SK-N-SH (cell line): ENCODE measurements at regions not wholly inside any gene's neighbourhood (a gene's known extent, or its start where the extent isn't known, plus 50 kb on each side); places are given as distances from the start of the nearest gene placed in this dataset.

Experiments
- CTCF ChIA-PET: fragments of 300-600, 350-600 bp; formaldehyde crosslinking; extraction: SDS; loops from one replicate; lab custom pipeline; 2021; lab: Yijun Ruan, JAX
- POLR2A ChIA-PET: fragments of 350-600 bp; sonication (Branson Sonifier 250); formaldehyde crosslinking; extraction: SDS; loops from one replicate; lab custom pipeline; 2020; ENCODE audit warnings: antibody characterized with exemption, inconsistent platforms; lab: Yijun Ruan, JAX
- DNase-seq: peaks from one replicate; pipeline ENCODE4 v3.0.0; 2012
- H2AFZ ChIP-seq: fragments of 200-600 bp; sonication (generic); 2 replicates; pipeline ENCODE4 v1.8.1; 2016; ENCODE audit warnings: antibody characterized with exemption, mild to moderate bottlenecking, low read depth
- H3F3A ChIP-seq: fragments of 200-600 bp; sonication (generic); replicated peaks from 2 replicates; pipeline ENCODE3; 2016; ENCODE audit warnings: antibody characterized with exemption, mild to moderate bottlenecking; ENCODE audit not compliant: insufficient read depth
- H3K27ac ChIP-seq, 2 experiments: fragments of 200-500 bp in 1 of 2; fragments of 200-600 bp in 1 of 2; sonication (Bioruptor generic) in 1 of 2; sonication (generic), shearing (Covaris generic) in 1 of 2; 2 replicates each; pipeline versions ENCODE4 v1.5.1 to v1.6.1; 2014 to 2016; ENCODE audit warnings: low read depth in 2 of 2, inconsistent platforms in 1 of 2, low read length in 1 of 2, mild to moderate bottlenecking in 1 of 2, mixed read lengths in 1 of 2
- H3K27me3 ChIP-seq: fragments of 200-600 bp; sonication (generic), shearing (Covaris generic); 2 replicates; pipeline ENCODE4 v1.6.1; 2016; ENCODE audit warnings: mixed run types; ENCODE audit not compliant: insufficient read depth
- H3K36me3 ChIP-seq, 2 experiments: fragments of 200-500 bp in 1 of 2; fragments of 200-600 bp in 1 of 2; sonication (Bioruptor generic) in 1 of 2; sonication (generic) in 1 of 2; replicated peaks in 1 of 2; 2 replicates each; pipeline versions ENCODE3 to v1.5.1; 2014 to 2016; ENCODE audit warnings: low read length in 1 of 2, mild to moderate bottlenecking in 1 of 2; ENCODE audit not compliant: insufficient read depth in 2 of 2, control insufficient read depth in 1 of 2
- H3K4me1 ChIP-seq, 2 experiments: fragments of 200-500 bp in 1 of 2; fragments of 200-600 bp in 1 of 2; sonication (Bioruptor generic) in 1 of 2; sonication (generic), shearing (Covaris generic) in 1 of 2; 2 replicates each; pipeline versions ENCODE4 v1.5.1 to v1.6.1; 2014 to 2016; ENCODE audit warnings: low read depth in 1 of 2, low read length in 1 of 2, mixed run types in 1 of 2; ENCODE audit not compliant: insufficient read depth in 2 of 2, control insufficient read depth in 1 of 2
- H3K4me2 ChIP-seq: fragments of 200-600 bp; sonication (generic), shearing (Covaris generic); 2 replicates; pipeline ENCODE4 v1.6.1; 2017; ENCODE audit warnings: mixed run types
- H3K4me3 ChIP-seq, 2 experiments: fragments of 200-500 bp in 1 of 2; fragments of 200-600 bp in 1 of 2; sonication (Bioruptor generic) in 1 of 2; sonication (generic), shearing (Covaris generic) in 1 of 2; 2 replicates each; pipeline versions ENCODE4 v1.5.1 to v1.8.1; 2014 to 2016; ENCODE audit warnings: low read depth in 2 of 2, inconsistent platforms in 1 of 2, low read length in 1 of 2, mild to moderate bottlenecking in 1 of 2, mixed read lengths in 1 of 2, moderate library complexity in 1 of 2
- H3K79me2 ChIP-seq: fragments of 200-600 bp; sonication (generic); 2 replicates; pipeline ENCODE4 v1.8.1; 2017; ENCODE audit warnings: mild to moderate bottlenecking; ENCODE audit not compliant: insufficient read depth
- H3K9ac ChIP-seq: fragments of 200-600 bp; sonication (generic); 2 replicates; pipeline ENCODE4 v1.6.1; 2017; ENCODE audit warnings: mixed run types
- H3K9me2 ChIP-seq: fragments of 200-600 bp; sonication (generic); 2 replicates; pipeline ENCODE4 v1.6.1; 2017; ENCODE audit warnings: mixed run types
- H3K9me3 ChIP-seq: fragments of 200-600 bp; sonication (generic); 2 replicates; pipeline ENCODE4 v1.6.1; 2017; ENCODE audit warnings: mixed run types, mild to moderate bottlenecking, moderate library complexity
- H4K20me1 ChIP-seq: fragments of 200-600 bp; sonication (generic); 2 replicates; pipeline ENCODE4 v1.6.1; 2017; ENCODE audit warnings: mild to moderate bottlenecking, mixed run types; ENCODE audit not compliant: insufficient read depth
- ELF1 ChIP-seq: IDR thresholded peaks from 2 replicates; pipeline ENCODE4 v1.4.0; 2012
- FOSL2 ChIP-seq: IDR thresholded peaks from 2 replicates; pipeline ENCODE4 v1.4.0; 2012; ENCODE audit warnings: low read depth, mild to moderate bottlenecking, moderate library complexity, borderline replicate concordance
- FOXJ3 ChIP-seq: sonication (generic); formaldehyde crosslinking; IDR thresholded peaks from 2 replicates; pipeline ENCODE4 v1.5.1; 2020; ENCODE audit warnings: mild to moderate bottlenecking, missing genetic modification reagents
- GABPA ChIP-seq: IDR thresholded peaks from 2 replicates; pipeline ENCODE4 v1.4.0; 2012; ENCODE audit warnings: low read depth, mild to moderate bottlenecking
- GATA2 ChIP-seq: sonication (generic); formaldehyde crosslinking; IDR thresholded peaks from 2 replicates; pipeline ENCODE4 v1.5.0; 2020; ENCODE audit warnings: mild to moderate bottlenecking, missing genetic modification reagents
- MAX ChIP-seq: IDR thresholded peaks from 2 replicates; pipeline ENCODE4 v1.4.0; 2012; ENCODE audit warnings: low read depth
- MXI1 ChIP-seq: IDR thresholded peaks from 2 replicates; pipeline ENCODE4 v1.6.1; 2012; ENCODE audit warnings: mild to moderate bottlenecking, low read depth, low read length, improper control_type of control experiment
- NFIC ChIP-seq: IDR thresholded peaks from 2 replicates; pipeline ENCODE4 v1.4.0; 2012; ENCODE audit warnings: borderline replicate concordance
- NRF1 ChIP-seq: IDR thresholded peaks from 2 replicates; pipeline ENCODE4 v1.6.1; 2012; ENCODE audit warnings: low read depth, mild to moderate bottlenecking, low read length
- POLR2AphosphoS5 ChIP-seq: IDR thresholded peaks from 2 replicates; pipeline ENCODE4 v1.6.1; 2012; ENCODE audit warnings: low read depth, low read length
- RAD21 ChIP-seq: IDR thresholded peaks from 2 replicates; pipeline ENCODE4 v1.6.1; 2012; ENCODE audit warnings: mild to moderate bottlenecking, low read length
- RFX5 ChIP-seq: IDR thresholded peaks from 2 replicates; pipeline ENCODE4 v1.6.1; 2012; ENCODE audit warnings: mild to moderate bottlenecking, improper control_type of control experiment, low read length
- RXRA ChIP-seq: IDR thresholded peaks from 2 replicates; pipeline ENCODE4 v1.4.0; 2012; ENCODE audit warnings: low read depth, mild to moderate bottlenecking, borderline replicate concordance
- SMC3 ChIP-seq: IDR thresholded peaks from 2 replicates; pipeline ENCODE4 v1.6.1; 2012; ENCODE audit warnings: low read depth, low read length, improper control_type of control experiment
- USF1 ChIP-seq: IDR thresholded peaks from 2 replicates; pipeline ENCODE4 v1.4.0; 2012; ENCODE audit warnings: low read depth, borderline replicate concordance
- USF2 ChIP-seq: fragments of 150-350 bp; IDR thresholded peaks from 2 replicates; pipeline ENCODE4 v1.6.1; 2017; ENCODE audit warnings: antibody characterized with exemption, low read length, low read depth, borderline replicate concordance
- YY1 ChIP-seq: IDR thresholded peaks from 2 replicates; pipeline ENCODE4 v1.4.0; 2012; ENCODE audit warnings: low read depth, mild to moderate bottlenecking
- WGBS: methylation state at CpG from one replicate; pipeline ENCODE4 v1.1.6; 2017; ENCODE audit warnings: low lambda C conversion rate; 5-methylcytosine and 5-hydroxymethylcytosine counted together

- Histone ChIP-seq H3K4me1 (no peaks in the 10 kb centered on the region), H3K27me3 (peaks cover 7% of the 10 kb centered on the region; the same call in 1 of the 2 replicates), H3K9me2 (no peaks in the 10 kb centered on the region), H3K4me2 (no peak overlapping the region), H2AFZ (no peak overlapping the region), H3K79me2 (no peaks in the 10 kb centered on the region), H3K36me3 (no peaks in the 10 kb centered on the region), H3K9me3 (no peaks in the 10 kb centered on the region), H3K27ac (no peak overlapping the region), H3K9ac (no peak overlapping the region), H3F3A (no peaks in the 10 kb centered on the region), H3K4me3 (no peak overlapping the region), H4K20me1 (no peaks in the 10 kb centered on the region)
- no peak for DNase-seq
- TF ChIP-seq RFX5 (no peak), NFIC (no peak), POLR2AphosphoS5 (no peak), MXI1 (no peak), YY1 (no peak), USF1 (no peak), ELF1 (no peak), RXRA (no peak), RAD21 (no peak), FOXJ3 (CRISPR knock-in tag) (no peak), SMC3 (no peak)
- WGBS = 67% methylated on average over 11 of the region's 17 CpGs
- ChIA-PET POLR2A (interaction anchor here (1.3 kb wide), 1 partner anchor 14 kb away, joined by 4 read pairs; no protein-coding TSS in a partner anchor), CTCF (interaction anchor here (0.8 to 7.1 kb wide), 9 partner anchors 11 to 879 kb away, joined by 3 to 108 read pairs (median 5); no protein-coding TSS in a partner anchor)
These were observed 190.4 kb upstream of the GPR12 start for GRCh38 chr13:26950968-26951367.

GRCh38 chr13:26950546-26950945 lies 190.0 kb upstream of the GPR12 start:
- H3K4me3 ChIP-seq = no peak overlapping the region
- peaks cover 7% of the 10 kb centered on the region; the same call in 1 of the 2 replicates for H3K27me3 ChIP-seq
- H4K20me1 ChIP-seq = no peaks in the 10 kb centered on the region
- H2AFZ ChIP-seq = no peak overlapping the region
- no peaks in the 10 kb centered on the region for H3K36me3 ChIP-seq
- H3K9me3 ChIP-seq = no peaks in the 10 kb centered on the region
- ChIA-PET CTCF (interaction anchor here (1.1 to 7.1 kb wide), 8 partner anchors 16 to 880 kb away, joined by 3 to 108 read pairs (median 6); no protein-coding TSS in a partner anchor), POLR2A (interaction anchor here (1.3 kb wide), 1 partner anchor 14 kb away, joined by 4 read pairs; no protein-coding TSS in a partner anchor)
- H3K27ac ChIP-seq = no peak overlapping the region
- WGBS = 67% methylated on average over 6 of the region's 10 CpGs
- no peaks in the 10 kb centered on the region for H3K79me2 ChIP-seq
- H3F3A ChIP-seq = no peaks in the 10 kb centered on the region
- H3K4me2 ChIP-seq = no peak overlapping the region
- TF ChIP-seq YY1 = no peak
- TF ChIP-seq USF2 = no peak
- no peak for TF ChIP-seq NRF1
- no peak for TF ChIP-seq GABPA
- no peak for TF ChIP-seq USF1
- TF ChIP-seq GATA2 (CRISPR knock-in tag) = no peak
- no peak for TF ChIP-seq SMC3
- no peak for TF ChIP-seq FOSL2
- no peak for TF ChIP-seq MAX
- no peak overlapping the region for H3K9ac ChIP-seq
- no peaks in the 10 kb centered on the region for H3K9me2 ChIP-seq
- H3K4me1 ChIP-seq = no peaks in the 10 kb centered on the region
- DNase-seq = no peak
